MM.1S (cell line): ENCODE measurements at regions not wholly inside any gene's neighbourhood (a gene's known extent, or its start where the extent isn't known, plus 50 kb on each side); places are given as distances from the start of the nearest gene placed in this dataset.

Source experiments
- EZH2 ChIP-seq: fragments of 300-600 bp; sonication (generic); optimal IDR thresholded peaks from 2 replicates; pipeline ENCODE3; 2017; ENCODE audit warnings: low read depth, mild to moderate bottlenecking, antibody characterized with exemption, low read length, mixed read lengths
- EZH2phosphoT487 ChIP-seq: fragments of 300-600 bp; sonication (generic); IDR thresholded peaks from 2 replicates; pipeline ENCODE4 v1.6.1; 2018; ENCODE audit warnings: antibody characterized with exemption, low read length
- TF ChIP-seq, protein P1 (sequence below): fragments of 300-600 bp; sonication (generic); IDR thresholded peaks from 2 replicates; pipeline ENCODE4 v1.5.1; 2016; ENCODE audit warnings: antibody characterized with exemption, low read length, mixed read lengths

- TF ChIP-seq EZH2 = no peak
- no peak for TF ChIP-seq EZH2phosphoT487
- TF ChIP-seq, protein P1, sequence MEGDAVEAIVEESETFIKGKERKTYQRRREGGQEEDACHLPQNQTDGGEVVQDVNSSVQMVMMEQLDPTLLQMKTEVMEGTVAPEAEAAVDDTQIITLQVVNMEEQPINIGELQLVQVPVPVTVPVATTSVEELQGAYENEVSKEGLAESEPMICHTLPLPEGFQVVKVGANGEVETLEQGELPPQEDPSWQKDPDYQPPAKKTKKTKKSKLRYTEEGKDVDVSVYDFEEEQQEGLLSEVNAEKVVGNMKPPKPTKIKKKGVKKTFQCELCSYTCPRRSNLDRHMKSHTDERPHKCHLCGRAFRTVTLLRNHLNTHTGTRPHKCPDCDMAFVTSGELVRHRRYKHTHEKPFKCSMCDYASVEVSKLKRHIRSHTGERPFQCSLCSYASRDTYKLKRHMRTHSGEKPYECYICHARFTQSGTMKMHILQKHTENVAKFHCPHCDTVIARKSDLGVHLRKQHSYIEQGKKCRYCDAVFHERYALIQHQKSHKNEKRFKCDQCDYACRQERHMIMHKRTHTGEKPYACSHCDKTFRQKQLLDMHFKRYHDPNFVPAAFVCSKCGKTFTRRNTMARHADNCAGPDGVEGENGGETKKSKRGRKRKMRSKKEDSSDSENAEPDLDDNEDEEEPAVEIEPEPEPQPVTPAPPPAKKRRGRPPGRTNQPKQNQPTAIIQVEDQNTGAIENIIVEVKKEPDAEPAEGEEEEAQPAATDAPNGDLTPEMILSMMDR = no peak
Measured at GRCh38 chr3:8371960-8372463, 129.6 kb upstream of the LMCD1 start.
